DOHH2 (cell line): ENCODE measurements at regions not wholly inside any gene's neighbourhood (a gene's known extent, or its start where the extent isn't known, plus 50 kb on each side); places are given as distances from the start of the nearest gene placed in this dataset.

Experiments
- H3F3A ChIP-seq: fragments of 200-600 bp; sonication (generic), shearing (Covaris generic); 2 replicates; pipeline ENCODE4 v1.6.0; 2016; ENCODE audit warnings: antibody characterized with exemption, mild to moderate bottlenecking; ENCODE audit not compliant: control insufficient read depth, insufficient read depth
- H3K27ac ChIP-seq: fragments of 200-600 bp; sonication (generic); 2 replicates; pipeline ENCODE4 v1.5.1; 2014; ENCODE audit warnings: low read depth, mild to moderate bottlenecking, low read length, moderate library complexity
- H3K27me3 ChIP-seq: fragments of 200-600 bp; sonication (generic); 2 replicates; pipeline ENCODE4 v1.6.1; 2014; ENCODE audit warnings: mild to moderate bottlenecking, low read length, mixed read lengths; ENCODE audit not compliant: control insufficient read depth
- H3K36me3 ChIP-seq: fragments of 200-600 bp; sonication (generic); 2 replicates; pipeline ENCODE4 v1.6.1; 2014; ENCODE audit warnings: mild to moderate bottlenecking, low read length, moderate library complexity, mixed read lengths; ENCODE audit not compliant: control insufficient read depth
- H3K4me1 ChIP-seq: fragments of 200-600 bp; sonication (generic); 2 replicates; pipeline ENCODE4 v1.6.1; 2014; ENCODE audit warnings: mild to moderate bottlenecking, low read length, mixed read lengths; ENCODE audit not compliant: control insufficient read depth
- H3K4me2 ChIP-seq: fragments of 200-600 bp; sonication (generic); 2 replicates; pipeline ENCODE4 v1.6.0; 2014; ENCODE audit warnings: mild to moderate bottlenecking, low read length, moderate library complexity
- H3K4me3 ChIP-seq: fragments of 200-600 bp; sonication (generic); 2 replicates; pipeline ENCODE4 v1.5.1; 2014; ENCODE audit warnings: mild to moderate bottlenecking, low read length, mixed read lengths
- H3K79me2 ChIP-seq: fragments of 200-600 bp; sonication (generic); 2 replicates; pipeline ENCODE4 v1.6.1; 2014; ENCODE audit warnings: mild to moderate bottlenecking, low read length, mixed read lengths; ENCODE audit not compliant: control insufficient read depth
- H3K9me2 ChIP-seq: fragments of 200-600 bp; sonication (generic); replicated peaks from 2 replicates; pipeline ENCODE4 v1.6.1; 2014; ENCODE audit warnings: mild to moderate bottlenecking, low read length, mixed read lengths; ENCODE audit not compliant: control insufficient read depth
- H3K9me3 ChIP-seq: fragments of 200-600 bp; sonication (generic); 2 replicates; pipeline ENCODE4 v1.6.1; 2014; ENCODE audit warnings: antibody characterized with exemption, low read length, mixed read lengths; ENCODE audit not compliant: control insufficient read depth, insufficient read depth
- H4K20me1 ChIP-seq: fragments of 200-600 bp; sonication (generic); 2 replicates; pipeline ENCODE4 v1.6.0; 2014; ENCODE audit warnings: low read depth, mild to moderate bottlenecking, antibody characterized with exemption, low read length, moderate library complexity; ENCODE audit not compliant: control insufficient read depth, insufficient read depth
- EZH2phosphoT487 ChIP-seq: fragments of 200-600 bp; sonication (generic); IDR thresholded peaks from 2 replicates; pipeline ENCODE4 v1.6.1; 2017; ENCODE audit warnings: borderline replicate concordance, mild to moderate bottlenecking, antibody characterized with exemption, low read length, moderate library complexity, mixed read lengths
- TF ChIP-seq, protein P1 (sequence below): fragments of 200-600 bp; sonication (generic); IDR thresholded peaks from one replicate; pipeline ENCODE4 v1.5.1; 2014; ENCODE audit warnings: antibody characterized with exemption, mild to moderate bottlenecking, low read depth, low read length; ENCODE audit not compliant: poor library complexity, severe bottlenecking

DNA sequence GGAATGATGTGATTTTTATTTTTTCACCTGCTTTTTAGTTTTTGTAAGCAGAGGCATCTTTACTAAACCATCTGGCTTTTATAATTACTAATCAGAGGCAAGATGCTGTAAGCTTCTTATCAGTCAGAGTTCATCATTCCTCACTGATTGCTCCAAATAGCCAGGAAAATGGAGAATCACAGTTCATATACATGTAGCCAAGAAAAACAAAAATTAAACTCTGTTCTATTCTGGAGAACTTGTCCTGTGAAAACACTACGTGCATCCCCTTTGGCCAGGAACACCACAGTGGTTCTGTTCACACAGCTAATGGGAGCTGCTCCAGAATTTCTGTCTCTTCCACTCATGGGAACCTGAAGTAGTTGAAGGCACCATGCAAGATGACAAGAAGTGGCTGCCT is 725.5 kb upstream of the CHRM3 start:
- H3K4me1 ChIP-seq = no peaks in the 10 kb centered on the region
- no peaks in the 10 kb centered on the region for H3K27me3 ChIP-seq
- H3K9me3 ChIP-seq = no peaks in the 10 kb centered on the region
- no peaks in the 10 kb centered on the region for H3K36me3 ChIP-seq
- TF ChIP-seq, protein P1, sequence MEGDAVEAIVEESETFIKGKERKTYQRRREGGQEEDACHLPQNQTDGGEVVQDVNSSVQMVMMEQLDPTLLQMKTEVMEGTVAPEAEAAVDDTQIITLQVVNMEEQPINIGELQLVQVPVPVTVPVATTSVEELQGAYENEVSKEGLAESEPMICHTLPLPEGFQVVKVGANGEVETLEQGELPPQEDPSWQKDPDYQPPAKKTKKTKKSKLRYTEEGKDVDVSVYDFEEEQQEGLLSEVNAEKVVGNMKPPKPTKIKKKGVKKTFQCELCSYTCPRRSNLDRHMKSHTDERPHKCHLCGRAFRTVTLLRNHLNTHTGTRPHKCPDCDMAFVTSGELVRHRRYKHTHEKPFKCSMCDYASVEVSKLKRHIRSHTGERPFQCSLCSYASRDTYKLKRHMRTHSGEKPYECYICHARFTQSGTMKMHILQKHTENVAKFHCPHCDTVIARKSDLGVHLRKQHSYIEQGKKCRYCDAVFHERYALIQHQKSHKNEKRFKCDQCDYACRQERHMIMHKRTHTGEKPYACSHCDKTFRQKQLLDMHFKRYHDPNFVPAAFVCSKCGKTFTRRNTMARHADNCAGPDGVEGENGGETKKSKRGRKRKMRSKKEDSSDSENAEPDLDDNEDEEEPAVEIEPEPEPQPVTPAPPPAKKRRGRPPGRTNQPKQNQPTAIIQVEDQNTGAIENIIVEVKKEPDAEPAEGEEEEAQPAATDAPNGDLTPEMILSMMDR = no peak
- no peak for TF ChIP-seq EZH2phosphoT487
- no peaks in the 10 kb centered on the region for H3F3A ChIP-seq
- H3K79me2 ChIP-seq = no peaks in the 10 kb centered on the region
- H4K20me1 ChIP-seq = no peaks in the 10 kb centered on the region
- no peaks in the 10 kb centered on the region for H3K9me2 ChIP-seq
- H3K4me3 ChIP-seq = no peak overlapping the region
- H3K27ac ChIP-seq = no peak overlapping the region
- no peak overlapping the region for H3K4me2 ChIP-seq

DNA sequence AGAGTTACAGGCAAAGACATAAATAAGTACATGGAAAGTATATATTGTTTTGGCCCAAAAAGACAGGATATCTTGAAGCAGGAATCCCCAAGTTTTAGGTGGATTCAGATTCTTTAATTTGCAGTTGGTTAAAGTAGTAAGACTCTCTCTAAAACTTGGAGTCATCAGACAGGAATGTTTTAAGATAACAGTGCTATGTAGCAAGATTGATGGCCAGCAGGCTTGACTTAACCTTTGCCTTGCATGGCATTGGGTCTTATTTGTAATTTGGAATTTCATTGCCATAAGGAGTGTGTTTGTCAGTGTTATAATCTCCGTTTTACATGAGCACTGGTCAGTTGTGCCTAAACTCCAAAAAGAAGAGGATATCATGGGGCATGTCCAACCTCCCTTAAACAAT is 727.6 kb upstream of the CHRM3 start:
- Histone ChIP-seq H3F3A (no peaks in the 10 kb centered on the region), H3K79me2 (no peaks in the 10 kb centered on the region), H4K20me1 (no peaks in the 10 kb centered on the region), H3K36me3 (no peaks in the 10 kb centered on the region), H3K27me3 (no peaks in the 10 kb centered on the region), H3K4me2 (no peak overlapping the region), H3K9me2 (no peaks in the 10 kb centered on the region), H3K4me3 (no peak overlapping the region), H3K27ac (no peak overlapping the region), H3K9me3 (no peaks in the 10 kb centered on the region), H3K4me1 (no peaks in the 10 kb centered on the region)
- TF ChIP-seq, protein P1 = no peak
- TF ChIP-seq EZH2phosphoT487 = no peak

DNA sequence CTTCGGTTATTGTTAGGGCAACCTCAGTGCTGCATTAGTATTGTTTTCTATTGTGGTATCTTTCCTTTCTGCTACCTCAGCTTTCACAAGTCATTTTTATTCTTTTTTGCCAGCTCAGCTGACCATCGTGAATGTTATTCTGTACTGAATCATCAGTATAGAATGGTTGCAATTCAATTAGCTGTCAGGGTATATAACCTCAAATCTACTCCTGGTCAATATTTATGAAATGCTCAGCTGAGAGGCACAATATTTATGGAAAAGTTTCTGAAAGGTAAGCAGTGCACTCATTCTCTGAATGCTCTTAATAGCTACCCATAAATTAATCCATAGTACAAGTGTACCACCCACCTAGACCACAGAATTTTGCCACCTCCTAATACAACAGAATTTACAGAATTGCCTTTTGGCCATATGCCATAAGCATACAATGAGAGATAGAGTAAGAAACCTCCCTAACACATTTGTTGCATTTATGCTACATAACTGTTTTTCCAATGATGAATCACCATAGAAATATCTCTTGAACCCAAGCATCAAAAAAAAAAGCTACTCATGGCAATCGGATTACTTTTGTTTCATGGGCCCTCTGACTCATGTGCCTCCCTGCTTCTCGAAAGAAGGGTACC is 732.6 kb upstream of the CHRM3 start:
- Histone ChIP-seq H3K4me2 (no peak overlapping the region), H3K27ac (no peak overlapping the region), H3K27me3 (no peaks in the 10 kb centered on the region), H3K4me1 (no peaks in the 10 kb centered on the region), H3K9me2 (no peaks in the 10 kb centered on the region), H3F3A (no peaks in the 10 kb centered on the region), H4K20me1 (no peaks in the 10 kb centered on the region), H3K79me2 (no peaks in the 10 kb centered on the region), H3K9me3 (no peaks in the 10 kb centered on the region), H3K36me3 (no peaks in the 10 kb centered on the region), H3K4me3 (no peak overlapping the region)
- TF ChIP-seq, protein P1 = no peak
- no peak for TF ChIP-seq EZH2phosphoT487
